Hepatocyte (in vitro differentiated cells): ENCODE measurements at regions not wholly inside any gene's neighbourhood (a gene's known extent, or its start where the extent isn't known, plus 50 kb on each side); places are given as distances from the start of the nearest gene placed in this dataset.
"Not testable (repeated sequence)": the region's sequence is repeated elsewhere in the genome, so short reads cannot be mapped to it uniquely, and the experiment has no call there.

Source experiments
- CTCF ChIP-seq: fragments of 200-600 bp; sonication (generic); IDR thresholded peaks from 2 replicates; pipeline ENCODE4 v1.5.1; 2016; ENCODE audit warnings: antibody characterized with exemption, mild to moderate bottlenecking; ENCODE audit not compliant: poor library complexity
- EZH2 ChIP-seq: fragments of 200-600 bp; sonication (generic); IDR thresholded peaks from 2 replicates; pipeline ENCODE4 v1.6.1; 2016; ENCODE audit warnings: antibody characterized with exemption, mild to moderate bottlenecking, borderline replicate concordance
- EZH2phosphoT487 ChIP-seq: fragments of 200-600 bp; sonication (generic); IDR thresholded peaks from one replicate; pipeline ENCODE4 v1.6.1; 2018; ENCODE audit warnings: antibody characterized with exemption, mild to moderate bottlenecking, low read depth, moderate library complexity; ENCODE audit not compliant: unreplicated experiment, severe bottlenecking

GRCh38 chr21:5103880-5104561, 5417.4 kb upstream of the TPTE start:
- not testable (repeated sequence) for TF ChIP-seq CTCF, EZH2, EZH2phosphoT487
